Upper lobe of right lung (tissue), 1 donor: ENCODE measurements at regions not wholly inside any gene's neighbourhood (a gene's known extent, or its start where the extent isn't known, plus 50 kb on each side); places are given as distances from the start of the nearest gene placed in this dataset.

Source experiments
- ATAC-seq: fragments of 200-7000 bp; cut with Tn5 transposase; one replicate; pipeline ENCODE4 v1.9.1; 2020; ENCODE audit warnings: mild to moderate bottlenecking, moderate library complexity
- DNase-seq: peaks from one replicate; pipeline ENCODE4 v3.0.0-alpha.2; 2020
- H3K27ac ChIP-seq: fragments of 200-600 bp; one replicate; pipeline ENCODE4 v1.8.0; 2022
- H3K27me3 ChIP-seq: fragments of 200-600 bp; one replicate; pipeline ENCODE4 v1.8.0; 2022; ENCODE audit warnings: mild to moderate bottlenecking
- H3K36me3 ChIP-seq: fragments of 200-600 bp; one replicate; pipeline ENCODE4 v1.8.0; 2022
- H3K4me1 ChIP-seq: fragments of 200-600 bp; one replicate; pipeline ENCODE4 v1.8.0; 2022
- H3K4me3 ChIP-seq: fragments of 200-600 bp; one replicate; pipeline ENCODE4 v1.8.0; 2022; ENCODE audit warnings: mild to moderate bottlenecking
- H3K9me3 ChIP-seq: fragments of 200-600 bp; one replicate; pipeline ENCODE4 v1.8.0; 2022
- CTCF ChIP-seq: fragments of 200-600 bp; IDR thresholded peaks from one replicate; pipeline ENCODE4 v1.8.0; 2022; ENCODE audit warnings: antibody characterized with exemption
- intact Hi-C: fragments of 100-400 bp; cut with DNase I; formaldehyde crosslinking; loops from one replicate; pipeline ENCODE4 v1.11.0; 2022
- donor health status: DM: no; HTN: yes; CAD: no; lungs with severe emphysema.

- no peak for TF ChIP-seq CTCF
- no peaks in the 10 kb centered on the region for H3K27me3 ChIP-seq
- H3K4me3 ChIP-seq: no peak overlapping the region
- intact Hi-C loops: no loop called here
- no peaks in the 10 kb centered on the region for H3K9me3 ChIP-seq
- peaks cover 26% of the 10 kb centered on the region for H3K4me1 ChIP-seq
- DNase-seq (no peak), ATAC-seq (peak; percentile 85)
- H3K27ac ChIP-seq: no peak overlapping the region
- no peaks in the 10 kb centered on the region for H3K36me3 ChIP-seq
Observed at GRCh38 chr12:92539110-92539749, 163.6 kb upstream of the PLEKHG7 start.

- Histone ChIP-seq H3K4me1 (peaks cover 13% of the 10 kb centered on the region), H3K27ac (no peak overlapping the region), H3K9me3 (no peaks in the 10 kb centered on the region), H3K36me3 (no peaks in the 10 kb centered on the region), H3K27me3 (no peaks in the 10 kb centered on the region), H3K4me3 (no peak overlapping the region)
- DNase-seq (no peak), ATAC-seq (no peak)
- no peak for TF ChIP-seq CTCF
- intact Hi-C loops: no loop called here
Observed at GRCh38 chr12:92537290-92537960, 165.4 kb upstream of the PLEKHG7 start.

- Histone ChIP-seq H3K27ac (no peak overlapping the region), H3K4me1 (peaks cover 13% of the 10 kb centered on the region), H3K36me3 (no peaks in the 10 kb centered on the region), H3K4me3 (no peak overlapping the region), H3K9me3 (no peaks in the 10 kb centered on the region), H3K27me3 (no peaks in the 10 kb centered on the region)
- no peak for ATAC-seq
- DNase-seq: no peak
- no peak for TF ChIP-seq CTCF
- intact Hi-C loops: no loop called here
Observed at GRCh38 chr12:92535961-92536360, 166.8 kb upstream of the PLEKHG7 start.

- H3K27ac ChIP-seq: no peak overlapping the region
- no peak overlapping the region for H3K4me3 ChIP-seq
- H3K36me3 ChIP-seq: no peaks in the 10 kb centered on the region
- DNase-seq: no peak
- intact Hi-C loops: no loop called here
- H3K9me3 ChIP-seq: no peaks in the 10 kb centered on the region
- TF ChIP-seq CTCF: no peak
- no peaks in the 10 kb centered on the region for H3K4me1 ChIP-seq
- H3K27me3 ChIP-seq: no peaks in the 10 kb centered on the region
- ATAC-seq: no peak
Observed at GRCh38 chr12:92533280-92533890, 169.4 kb upstream of the PLEKHG7 start.

GRCh38 chr12:92530706-92531105 lies 172.1 kb upstream of the PLEKHG7 start:
- H3K27ac ChIP-seq: no peak overlapping the region
- DNase-seq: no peak
- no peak for ATAC-seq

More at GRCh38 chr12:92530706-92531105, 172.1 kb upstream of the PLEKHG7 start:
- Histone ChIP-seq H3K9me3 (no peaks in the 10 kb centered on the region), H3K36me3 (no peaks in the 10 kb centered on the region), H3K4me1 (no peaks in the 10 kb centered on the region), H3K27me3 (no peaks in the 10 kb centered on the region), H3K4me3 (no peak overlapping the region)
- intact Hi-C loops: no loop called here
- no peak for TF ChIP-seq CTCF
